GM12872 (cell line): ENCODE measurements at regions not wholly inside any gene's neighbourhood (a gene's known extent, or its start where the extent isn't known, plus 50 kb on each side); places are given as distances from the start of the nearest gene placed in this dataset.

Experiments
- TF ChIP-seq, protein P1 (sequence below): IDR thresholded peaks from 3 replicates; pipeline ENCODE4 v1.5.1; 2011; ENCODE audit warnings: low read depth, mild to moderate bottlenecking, low read length, moderate library complexity; ENCODE audit not compliant: insufficient read depth

- TF ChIP-seq, protein P1, sequence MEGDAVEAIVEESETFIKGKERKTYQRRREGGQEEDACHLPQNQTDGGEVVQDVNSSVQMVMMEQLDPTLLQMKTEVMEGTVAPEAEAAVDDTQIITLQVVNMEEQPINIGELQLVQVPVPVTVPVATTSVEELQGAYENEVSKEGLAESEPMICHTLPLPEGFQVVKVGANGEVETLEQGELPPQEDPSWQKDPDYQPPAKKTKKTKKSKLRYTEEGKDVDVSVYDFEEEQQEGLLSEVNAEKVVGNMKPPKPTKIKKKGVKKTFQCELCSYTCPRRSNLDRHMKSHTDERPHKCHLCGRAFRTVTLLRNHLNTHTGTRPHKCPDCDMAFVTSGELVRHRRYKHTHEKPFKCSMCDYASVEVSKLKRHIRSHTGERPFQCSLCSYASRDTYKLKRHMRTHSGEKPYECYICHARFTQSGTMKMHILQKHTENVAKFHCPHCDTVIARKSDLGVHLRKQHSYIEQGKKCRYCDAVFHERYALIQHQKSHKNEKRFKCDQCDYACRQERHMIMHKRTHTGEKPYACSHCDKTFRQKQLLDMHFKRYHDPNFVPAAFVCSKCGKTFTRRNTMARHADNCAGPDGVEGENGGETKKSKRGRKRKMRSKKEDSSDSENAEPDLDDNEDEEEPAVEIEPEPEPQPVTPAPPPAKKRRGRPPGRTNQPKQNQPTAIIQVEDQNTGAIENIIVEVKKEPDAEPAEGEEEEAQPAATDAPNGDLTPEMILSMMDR: no peak
These were observed 719.6 kb upstream of the WWC1 start for GRCh38 chr5:167571824-167572223.

- TF ChIP-seq, protein P1: no peak
These were observed 717.9 kb upstream of the WWC1 start for GRCh38 chr5:167573370-167574127.

GRCh38 chr5:167574464-167574863 lies 717.0 kb upstream of the WWC1 start:
- TF ChIP-seq, protein P1: no peak

- TF ChIP-seq, protein P1: no peak
These were observed 716.1 kb upstream of the WWC1 start for GRCh38 chr5:167575330-167575729.

DNA sequence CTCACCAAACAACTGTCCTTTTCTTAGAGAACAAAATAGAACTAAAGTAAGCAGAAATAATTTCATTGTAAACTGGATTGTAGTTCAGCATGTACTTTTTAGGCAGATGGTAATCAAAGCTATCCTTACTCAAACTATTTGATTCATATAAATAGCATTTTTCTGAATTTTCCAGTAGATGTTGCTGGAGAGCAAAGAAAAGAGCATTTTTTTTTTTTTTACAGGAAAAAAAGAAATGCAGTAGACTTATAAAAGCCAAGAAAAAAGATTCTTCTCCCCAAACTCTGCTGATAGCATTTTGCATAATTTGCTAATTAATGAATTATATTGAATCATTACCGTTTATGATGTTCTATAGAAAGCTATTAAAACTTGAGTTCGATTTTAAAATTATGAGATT lies 715.3 kb upstream of the WWC1 start:
- TF ChIP-seq, protein P1: no peak

- TF ChIP-seq, protein P1: no peak
These were observed 714.5 kb upstream of the WWC1 start for GRCh38 chr5:167576897-167577296.

DNA sequence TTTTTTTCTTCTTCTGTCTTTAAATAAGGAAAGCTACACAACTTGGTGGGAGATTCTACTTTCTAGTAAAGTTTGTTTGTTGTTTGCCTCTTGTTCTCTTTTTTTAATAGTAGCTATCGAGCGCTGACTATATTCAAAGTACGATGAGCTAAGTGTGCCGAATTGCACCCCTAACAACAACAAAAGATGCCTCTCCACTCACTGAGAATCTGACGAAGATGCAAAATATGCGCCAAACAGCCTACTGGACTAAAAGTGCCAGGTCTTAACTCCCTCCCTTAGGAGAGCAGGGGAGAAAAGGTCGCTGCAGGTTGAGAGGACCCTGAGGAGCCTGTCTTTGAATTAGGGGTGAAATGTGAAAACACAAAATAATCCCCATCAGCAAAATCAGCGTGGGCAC lies 713.8 kb upstream of the WWC1 start:
- TF ChIP-seq, protein P1: no peak
